ENCODE measurements at regions not wholly inside any gene's neighbourhood (a gene's known extent, or its start where the extent isn't known, plus 50 kb on each side); places are given as distances from the start of the nearest gene placed in this dataset.

DNA sequence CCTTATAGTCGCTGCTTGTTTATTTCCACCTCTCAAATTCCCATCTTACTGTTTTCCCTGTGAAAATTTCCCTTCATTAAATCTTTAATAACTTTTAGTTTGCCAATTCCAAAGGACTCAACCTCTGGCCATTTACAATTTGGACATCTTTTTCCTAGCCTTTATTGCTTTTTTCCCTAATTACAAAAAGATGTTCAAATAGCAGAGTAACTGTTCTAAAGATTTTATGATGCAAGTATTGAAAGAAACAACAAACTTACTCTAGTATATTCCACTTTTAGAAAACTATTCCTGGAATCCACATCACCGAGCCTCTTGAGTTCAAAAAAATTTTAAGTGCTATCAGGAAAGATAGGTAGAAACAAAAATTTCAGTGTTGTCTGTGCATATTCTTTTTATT, 174.1 kb upstream of the UBE2E2 start:
- DNase-seq = no peak

DNA sequence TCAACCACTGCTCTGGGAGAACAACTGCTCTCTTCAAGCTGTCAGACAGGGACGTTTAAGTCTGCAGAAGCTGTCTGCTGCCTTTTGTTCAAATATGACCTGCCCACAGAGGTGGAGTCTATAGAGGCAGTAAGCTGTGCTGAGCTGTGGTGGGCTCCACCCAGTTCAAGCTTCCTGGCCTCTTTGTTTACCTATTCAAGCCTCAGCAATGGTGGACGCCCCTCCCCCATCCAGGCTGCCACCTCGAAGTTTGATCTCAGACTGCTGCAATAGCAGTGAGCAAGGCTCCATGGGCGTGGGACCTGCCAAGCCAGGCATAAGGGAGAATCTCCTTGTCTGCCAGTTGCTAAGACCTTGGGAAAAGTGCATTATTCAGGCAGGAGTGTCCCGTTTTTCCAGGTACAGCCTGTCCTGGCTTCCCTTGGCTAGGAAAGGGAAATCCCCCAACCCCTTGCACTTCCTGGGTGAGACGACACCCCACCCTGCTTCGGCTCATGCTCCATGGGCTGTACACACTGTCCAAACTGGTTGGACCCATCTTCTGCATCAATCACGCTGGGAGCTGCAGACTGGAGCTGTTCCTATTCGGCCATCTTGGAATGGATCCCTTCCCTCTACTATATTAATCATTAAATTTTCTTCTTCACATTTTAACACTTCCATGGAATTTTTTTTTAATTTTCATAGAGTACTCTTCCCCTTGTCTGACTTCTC, 167.0 kb upstream of the UBE2E2 start:
- DNase-seq = no peak

DNA sequence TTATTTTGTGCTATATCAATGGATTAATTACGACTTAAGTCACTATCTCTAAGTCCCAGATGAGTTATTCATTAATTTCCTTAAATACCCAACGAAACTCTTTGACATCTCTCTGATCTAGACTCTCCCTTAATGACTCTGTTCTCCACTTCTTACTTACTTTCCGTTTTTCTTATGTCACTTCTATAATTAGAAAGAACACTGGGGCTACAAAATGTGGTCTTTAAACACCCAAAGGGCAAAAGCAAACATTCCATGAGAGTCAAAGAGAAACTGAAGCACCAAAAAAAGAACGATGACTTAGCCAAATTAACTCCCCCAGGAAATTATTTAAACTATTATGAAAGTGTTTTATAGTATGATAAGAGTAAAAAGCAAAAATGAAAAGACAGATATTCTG, 166.4 kb upstream of the UBE2E2 start:
- DNase-seq = no peak

DNA sequence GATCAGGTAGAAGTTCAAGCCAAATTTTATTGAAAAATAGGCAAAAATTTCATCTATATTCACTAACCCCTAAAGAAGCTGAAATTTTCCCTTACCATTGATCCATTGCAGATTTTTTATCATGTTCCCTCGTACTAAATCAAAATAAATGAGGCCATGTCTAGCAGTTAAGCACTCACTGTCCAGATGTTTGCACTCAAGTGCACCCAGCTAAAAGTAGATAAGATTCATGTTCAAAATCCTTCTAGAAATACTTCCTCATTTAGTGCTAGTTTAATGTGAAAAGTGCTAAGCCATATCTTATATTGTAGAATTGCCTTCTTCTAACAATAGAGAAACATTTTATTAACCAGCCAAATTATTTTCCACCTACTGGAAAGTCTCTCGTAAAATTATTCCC, 164.7 kb upstream of the UBE2E2 start:
- DNase-seq = no peak

DNA sequence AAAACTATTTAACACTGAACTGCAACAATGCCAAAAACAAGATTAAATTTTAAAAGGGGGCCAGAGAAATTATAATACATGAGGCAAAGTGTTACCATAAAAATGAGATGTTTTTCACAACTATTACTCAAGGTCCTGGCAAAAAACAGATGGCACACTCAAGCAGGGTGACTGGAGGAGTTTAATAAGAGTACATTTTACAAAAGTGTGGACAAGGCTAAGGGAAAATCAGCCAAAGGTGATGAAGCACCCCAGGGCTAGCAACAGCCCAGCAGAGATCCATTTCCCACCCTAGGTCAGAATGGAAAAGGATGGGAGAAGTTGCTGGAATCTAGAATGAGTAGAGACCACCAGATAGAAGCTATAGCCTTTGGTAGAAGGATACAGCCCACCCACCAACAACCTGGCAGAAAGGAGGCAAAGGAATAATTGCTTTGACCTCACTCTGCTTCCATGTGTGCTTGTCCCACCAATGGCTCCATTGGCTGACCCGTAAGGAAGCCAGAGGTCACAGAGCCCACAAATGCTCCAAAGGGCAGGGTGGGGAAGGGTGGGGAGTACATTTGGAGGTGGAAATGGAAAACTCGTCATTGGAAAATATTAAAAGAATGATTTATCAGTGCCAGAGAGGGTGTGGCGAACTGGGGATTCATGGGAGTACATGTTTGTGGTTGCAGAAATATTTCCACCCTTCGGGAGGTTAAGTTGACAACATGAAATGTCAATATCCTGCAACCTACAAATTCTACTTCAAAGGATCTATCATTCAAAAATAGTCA, 161.0 kb upstream of the UBE2E2 start:
- peak; percentile 60 for DNase-seq

DNA sequence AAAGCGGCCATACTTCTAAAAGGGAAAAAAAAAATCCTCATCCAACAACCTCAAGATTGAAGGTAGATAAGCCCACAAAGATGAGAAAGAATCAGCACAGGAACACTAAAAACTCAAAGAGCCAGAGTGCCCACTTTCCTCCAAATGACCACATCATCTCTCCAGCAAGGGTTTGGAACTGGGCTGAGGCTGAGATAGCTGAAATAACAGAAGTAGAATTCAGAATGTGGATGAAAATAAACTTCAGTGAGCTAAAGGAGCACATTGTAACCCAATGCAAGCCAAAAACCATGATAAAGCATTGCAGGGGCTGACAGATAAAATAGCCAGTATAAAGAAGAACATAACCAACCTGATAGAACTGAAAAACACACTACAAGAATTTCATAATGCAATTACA, 158.7 kb upstream of the UBE2E2 start:
- DNase-seq = no peak

DNA sequence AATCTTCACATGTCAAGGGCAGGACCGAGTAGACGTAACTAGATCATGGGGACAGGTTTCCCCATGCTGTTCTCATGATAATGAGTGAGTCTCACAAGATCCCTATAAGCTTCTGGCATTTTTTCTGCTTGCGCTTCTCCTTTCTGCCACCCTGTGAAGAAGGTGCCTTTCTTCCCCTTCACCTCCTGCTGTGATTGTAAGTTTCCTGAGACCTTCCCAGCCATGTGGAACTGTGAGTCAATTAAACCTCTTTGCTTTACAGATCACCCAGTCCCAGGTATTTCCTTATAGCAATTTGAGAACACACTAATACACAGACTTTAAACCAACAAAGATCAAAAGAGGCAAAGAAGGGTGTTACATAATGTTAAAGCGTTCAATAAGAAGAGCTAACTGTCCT, 156.6 kb upstream of the UBE2E2 start:
- DNase-seq = no peak

DNA sequence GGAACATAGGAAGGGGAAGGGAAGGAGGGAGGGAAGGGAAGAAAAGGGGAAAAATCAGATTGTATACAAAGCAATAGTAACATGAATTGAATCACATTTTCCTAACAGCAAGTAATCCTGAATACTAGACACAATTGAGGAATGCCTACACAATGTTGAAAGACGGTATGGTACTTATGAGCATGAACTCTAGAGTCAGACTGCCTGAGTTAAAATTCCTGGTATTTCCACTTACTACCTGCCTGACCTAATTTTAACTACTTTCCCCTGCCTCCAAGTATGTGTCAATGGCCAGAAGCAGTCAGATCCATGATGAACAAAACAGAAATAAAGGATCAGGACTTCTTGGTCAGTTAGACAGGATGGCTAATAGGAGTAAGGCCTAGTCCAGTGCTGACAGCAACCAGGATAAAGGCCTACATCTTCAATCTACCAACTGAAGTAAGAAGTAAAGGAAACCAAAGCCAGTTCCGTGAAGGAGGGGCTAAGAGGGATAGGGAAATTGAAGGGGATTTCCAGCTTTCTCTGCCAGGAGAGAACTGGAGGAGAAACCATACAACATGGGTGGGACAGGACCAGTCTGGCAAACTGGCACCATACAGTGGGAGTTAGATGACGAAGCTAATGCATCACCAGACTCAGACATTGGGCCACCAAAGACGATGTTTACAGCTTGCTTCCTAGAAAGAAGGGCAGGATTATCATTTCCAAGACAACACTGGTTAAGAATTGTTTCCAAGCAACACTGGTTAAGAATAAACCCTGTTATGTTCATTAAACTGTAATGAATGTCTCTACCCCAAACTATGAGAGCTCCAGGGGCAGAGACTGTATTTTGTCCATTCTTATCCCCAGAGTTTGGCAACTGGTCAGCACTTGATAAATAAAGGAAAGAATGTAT, 151.6 kb upstream of the UBE2E2 start:
- DNase-seq = no peak

DNA sequence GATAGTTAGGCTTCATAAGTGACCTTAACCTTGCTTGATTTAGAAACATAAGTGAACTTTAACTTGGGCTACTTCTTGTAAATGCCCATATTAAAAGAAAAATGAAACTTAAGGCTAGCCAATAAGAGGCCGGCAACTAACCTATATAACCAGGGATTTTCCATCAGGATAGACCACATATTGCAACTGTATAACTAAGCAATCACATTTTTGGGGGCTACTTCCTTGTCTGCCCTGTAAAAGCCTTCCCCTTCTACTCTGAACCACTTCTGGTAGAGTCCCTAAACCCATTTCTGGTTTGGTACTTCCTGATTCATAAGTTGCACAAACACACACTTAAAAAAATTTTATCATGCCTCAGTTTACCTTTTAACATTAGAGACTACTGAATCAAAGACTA, 150.9 kb upstream of the UBE2E2 start:
- no peak for DNase-seq

DNA sequence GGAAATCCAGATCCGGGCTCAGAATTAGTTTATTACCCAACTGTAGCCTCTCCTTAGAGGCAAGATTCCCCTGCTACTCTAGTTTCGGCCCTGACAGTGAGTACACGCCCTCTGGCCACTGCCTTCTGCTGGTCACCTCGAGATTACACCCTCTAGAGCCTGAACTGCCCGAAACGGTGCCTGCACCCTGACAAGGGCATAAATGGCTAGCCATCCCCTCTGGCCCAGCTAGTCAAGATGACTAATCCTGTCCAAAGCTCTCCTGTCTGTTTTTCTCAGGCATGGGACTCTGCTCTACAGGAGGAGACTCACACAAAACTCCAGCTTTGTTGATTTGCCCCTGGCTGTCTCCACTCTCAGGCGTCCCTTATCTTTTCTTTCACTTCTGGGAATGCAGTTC, 150.5 kb upstream of the UBE2E2 start:
- no peak for DNase-seq

DNA sequence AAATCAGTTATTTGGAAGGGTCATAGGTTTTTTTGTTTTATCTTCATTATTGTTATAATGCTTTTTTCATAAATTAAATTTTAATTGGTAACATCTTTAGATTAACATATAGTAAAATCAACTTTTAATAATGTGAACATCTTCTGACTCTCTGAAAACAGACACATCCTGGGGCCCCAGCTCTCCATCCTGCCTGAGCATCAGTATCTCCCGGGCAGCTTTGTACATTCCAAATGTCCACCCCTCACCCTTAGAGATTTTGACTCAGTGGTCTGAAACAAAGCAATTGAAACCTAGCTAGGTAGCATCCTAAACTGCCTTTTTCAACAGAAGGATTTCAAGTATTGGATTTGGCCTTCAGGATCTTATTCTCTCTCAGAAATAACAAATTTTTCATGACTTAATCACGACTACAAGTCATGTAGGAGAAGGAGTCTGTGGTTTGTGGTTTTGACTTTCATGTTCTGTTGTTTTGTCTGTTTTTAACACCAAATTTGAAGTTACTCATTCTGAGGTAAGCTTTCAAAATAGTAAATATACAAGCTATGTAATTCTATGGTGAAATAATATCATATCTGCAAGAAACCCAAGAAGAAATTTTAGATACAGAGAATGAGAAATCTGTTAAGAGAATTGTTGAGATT, 147.3 kb upstream of the UBE2E2 start:
- peak; percentile 92 for DNase-seq

DNA sequence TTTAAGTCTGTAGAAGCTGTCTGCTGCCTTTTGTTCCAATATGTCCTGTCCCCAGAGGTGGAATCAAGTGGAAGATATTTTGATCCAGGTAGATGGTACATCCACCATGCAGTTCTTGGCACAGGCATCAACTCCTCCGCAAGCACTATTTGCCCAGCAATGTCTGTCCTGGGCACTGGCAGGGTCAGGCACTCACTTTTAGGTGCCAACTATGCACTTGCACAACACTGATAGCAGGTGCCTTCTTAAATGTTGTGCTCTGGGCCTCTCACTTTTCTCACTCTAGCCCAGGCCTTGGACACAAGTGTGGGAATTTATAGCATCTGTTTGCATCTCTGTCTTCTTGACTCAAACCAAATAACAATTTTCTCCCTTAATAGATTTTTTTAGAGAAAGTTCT, 140.5 kb upstream of the UBE2E2 start:
- DNase-seq = no peak

DNA sequence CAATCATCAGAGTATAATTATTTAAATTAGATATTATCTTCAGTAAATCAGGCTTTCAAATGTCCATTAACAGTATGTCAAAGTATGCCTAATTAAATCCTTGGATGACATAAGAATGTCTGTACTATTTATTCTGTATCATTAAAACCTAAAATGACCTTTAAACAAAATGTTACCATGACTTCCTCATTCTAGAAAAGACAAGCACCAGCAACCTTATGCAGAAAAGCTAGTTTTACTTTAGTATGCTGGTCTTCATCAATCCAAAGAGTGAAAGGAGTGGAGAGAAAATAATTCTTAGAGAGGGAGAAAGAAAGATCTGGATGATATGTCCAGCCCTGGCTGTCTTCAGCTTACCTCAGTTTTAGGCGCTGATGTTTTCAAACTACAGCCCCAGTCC, 140.1 kb upstream of the UBE2E2 start:
- no peak for DNase-seq

DNA sequence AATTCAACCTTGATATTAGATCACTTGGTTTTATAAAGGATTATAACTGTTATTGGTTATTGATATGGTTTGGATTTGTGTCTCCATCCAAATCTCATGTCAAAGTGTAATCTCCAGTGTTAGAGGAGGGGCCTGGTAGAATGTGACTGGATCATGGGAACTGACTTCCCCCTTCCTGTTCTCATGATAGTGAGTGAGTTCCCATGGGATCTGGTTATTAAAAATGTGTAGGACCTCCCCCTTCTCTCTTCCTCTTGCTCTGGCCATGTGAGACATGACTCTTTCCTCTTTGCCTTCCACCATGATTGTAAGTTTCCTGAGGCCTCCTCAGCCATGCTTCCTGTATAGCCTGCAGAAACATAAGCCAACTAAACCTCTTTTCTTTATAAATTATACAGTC, 136.0 kb upstream of the UBE2E2 start:
- DNase-seq = no peak

DNA sequence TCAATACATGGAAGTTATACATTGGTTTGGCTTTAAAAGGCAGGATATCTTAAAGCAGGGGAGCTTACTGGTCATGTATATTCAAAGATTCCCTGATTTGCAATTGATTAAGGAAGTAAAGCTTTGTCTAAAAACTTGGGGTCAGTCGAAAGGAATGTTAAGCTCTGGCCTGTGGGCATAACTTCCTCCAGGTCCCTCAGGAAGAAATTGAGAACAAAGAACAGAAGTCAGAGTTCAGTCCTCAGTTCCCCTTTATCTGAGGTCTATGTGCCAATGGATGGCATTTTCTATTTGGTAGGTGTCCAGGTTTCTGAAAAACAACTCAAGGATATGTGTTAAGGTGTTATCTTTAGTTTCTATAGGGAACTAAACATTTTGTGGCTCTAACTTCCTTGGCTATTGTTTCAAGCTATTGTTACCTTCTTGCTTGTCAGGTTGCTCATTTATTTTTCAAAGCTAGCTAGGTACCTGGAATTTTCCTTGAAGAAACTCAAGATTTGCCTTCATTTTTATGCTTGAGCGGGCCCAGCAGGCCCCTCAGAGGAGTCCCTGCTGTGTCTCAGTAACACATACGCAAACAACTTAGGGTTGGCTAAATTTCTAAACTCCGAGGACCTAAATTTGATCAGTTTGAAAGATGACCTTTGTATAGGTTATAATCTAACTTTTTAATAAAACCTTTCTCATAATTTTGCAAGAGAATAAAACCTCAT, 135.0 kb upstream of the UBE2E2 start:
- DNase-seq = no peak

DNA sequence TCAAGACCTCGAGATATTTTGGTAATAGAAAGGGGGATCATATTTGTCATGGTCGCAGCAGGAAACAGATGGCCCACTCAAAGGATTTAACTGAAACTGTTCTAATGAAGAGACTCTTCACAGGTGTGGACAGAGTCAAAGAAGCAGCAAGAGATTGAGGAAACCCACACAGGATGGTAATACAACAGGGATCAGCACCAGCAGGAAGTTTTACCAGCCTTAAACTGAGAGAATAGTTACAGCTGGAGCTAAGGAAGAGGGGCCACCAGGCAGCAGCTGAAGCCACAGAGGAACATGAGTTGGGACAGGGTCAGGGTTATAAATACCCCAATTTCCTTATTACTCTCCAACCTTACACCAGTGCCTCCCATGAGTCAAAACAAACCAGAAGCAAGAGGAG, 131.8 kb upstream of the UBE2E2 start:
- no peak for DNase-seq

DNA sequence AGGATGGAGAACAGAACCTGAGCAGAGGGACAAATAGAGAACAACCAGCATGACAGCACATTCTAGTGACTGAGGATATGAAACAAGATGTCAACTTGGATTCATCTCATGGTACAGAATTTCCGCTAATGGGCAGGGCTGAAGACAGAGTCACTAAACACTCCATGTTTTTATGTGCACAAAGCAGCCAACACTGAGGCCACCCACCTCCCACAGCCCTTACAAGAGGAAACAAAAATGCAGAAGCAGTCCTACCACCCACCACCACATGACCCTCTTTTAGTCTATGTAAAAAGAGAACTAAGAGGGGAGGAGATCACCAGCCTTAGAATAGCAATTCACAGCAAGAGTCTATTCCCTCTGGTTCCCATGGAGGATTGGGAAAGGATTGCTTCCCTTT, 131.4 kb upstream of the UBE2E2 start:
- DNase-seq = no peak

DNA sequence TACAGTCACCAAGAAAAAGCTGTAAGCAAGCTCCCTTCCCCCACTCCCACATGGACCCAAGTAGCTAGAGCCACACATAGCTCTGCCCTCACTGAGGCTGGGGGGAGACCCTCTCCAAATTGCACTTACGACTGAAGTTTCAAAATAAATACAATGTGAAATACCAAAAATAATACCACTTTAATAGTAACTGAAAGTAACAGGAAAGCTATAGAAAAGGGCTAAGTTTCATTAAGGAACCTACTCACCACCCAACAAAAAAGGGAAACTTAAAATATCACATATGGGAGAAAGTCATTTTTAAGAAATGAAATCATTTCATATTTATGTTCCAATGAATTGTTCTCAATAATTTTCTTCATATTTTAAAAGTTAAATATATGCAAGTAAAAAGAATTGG, 130.4 kb upstream of the UBE2E2 start:
- no peak for DNase-seq

DNA sequence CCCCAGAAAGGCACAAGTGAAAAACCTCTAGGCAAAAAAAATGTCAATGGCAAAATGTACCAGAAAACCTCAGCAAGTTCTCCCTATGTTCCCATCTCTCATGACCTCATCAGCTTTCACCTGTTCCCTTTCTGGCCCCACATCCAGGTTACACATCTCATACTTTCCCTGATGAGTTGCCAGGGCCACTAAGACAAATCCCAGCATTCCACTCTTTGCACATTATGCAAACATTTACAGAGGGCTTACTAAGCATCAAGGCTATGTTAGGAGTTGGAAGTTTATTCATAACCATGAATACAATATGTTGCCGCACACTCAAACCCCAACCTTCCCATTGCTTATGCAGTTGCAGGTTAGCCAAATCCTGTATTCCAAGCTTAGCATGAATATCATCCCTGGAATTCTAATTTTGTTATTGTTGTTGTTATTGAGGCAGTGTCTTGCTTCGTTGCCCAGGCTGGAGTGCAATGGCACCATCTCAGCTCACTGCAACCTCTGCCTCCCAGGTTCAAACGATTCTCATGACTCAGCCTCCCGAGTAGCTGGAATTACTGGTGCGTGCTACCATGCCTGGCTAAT, 129.3 kb upstream of the UBE2E2 start:
- DNase-seq = no peak

DNA sequence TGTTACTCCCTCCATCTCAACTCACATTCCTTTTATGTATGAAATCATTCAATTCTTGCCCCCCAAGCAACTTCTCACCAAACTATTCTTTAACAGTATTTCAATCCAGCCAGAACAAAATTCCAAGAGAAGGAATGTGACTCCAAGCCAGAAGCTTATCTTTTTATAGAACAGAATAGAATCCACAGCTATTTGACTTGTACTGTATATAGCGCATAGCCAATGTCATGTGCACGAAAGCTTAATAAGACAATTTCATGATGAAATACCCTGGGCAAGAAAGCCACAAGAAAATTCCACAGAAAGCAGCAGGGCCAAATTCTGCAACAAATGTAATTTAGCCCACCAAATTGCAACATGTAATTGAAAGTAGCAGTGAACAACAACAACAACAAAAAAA, 127.6 kb upstream of the UBE2E2 start:
- DNase-seq = peak; percentile 92

DNA sequence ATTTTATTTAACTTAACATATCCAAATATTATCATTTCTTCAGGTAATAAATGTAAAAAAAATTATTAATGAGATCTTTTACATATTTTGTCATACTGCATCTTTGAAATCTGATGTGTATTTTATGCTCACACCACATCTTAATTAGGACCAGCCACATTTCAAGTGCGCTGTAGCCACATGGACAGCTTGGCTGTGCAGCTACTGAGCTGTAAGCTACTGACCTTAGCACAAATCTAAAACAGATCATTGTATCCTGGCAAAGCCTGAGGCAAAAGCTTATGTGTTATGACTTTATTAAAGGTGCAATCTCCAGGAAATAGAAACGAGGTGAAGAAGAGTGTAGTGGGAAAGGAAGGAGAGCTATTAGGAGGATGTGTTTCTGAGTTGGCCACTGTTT, 126.7 kb upstream of the UBE2E2 start:
- DNase-seq = no peak

DNA sequence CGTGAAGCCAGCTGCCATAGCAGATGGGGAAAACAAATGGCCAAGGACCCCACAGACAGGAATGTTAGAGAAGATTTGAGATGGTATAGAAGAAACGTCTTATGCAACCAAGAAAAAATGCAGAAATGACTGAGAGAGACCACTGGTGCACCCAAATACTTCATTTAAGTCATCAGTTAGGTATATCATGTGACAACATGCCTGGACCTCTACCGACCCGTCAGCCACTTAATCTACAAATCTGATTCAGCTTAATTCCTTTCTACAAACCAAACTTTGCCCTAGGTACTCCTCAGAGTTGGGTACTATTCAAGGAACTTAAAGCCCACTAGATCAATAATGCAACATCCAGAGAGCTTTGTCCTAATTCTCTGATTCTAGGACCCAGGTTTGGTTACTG, 126.0 kb upstream of the UBE2E2 start:
- no peak for DNase-seq
